GM18511 (cell line): ENCODE measurements at regions not wholly inside any gene's neighbourhood (a gene's known extent, or its start where the extent isn't known, plus 50 kb on each side); places are given as distances from the start of the nearest gene placed in this dataset.

ENCODE experiments used
- ATAC-seq: cut with Tn5 transposase; IDR thresholded peaks from one replicate; pipeline ENCODE4 v1.9.1; 2021; ENCODE audit warnings: mild to moderate bottlenecking, moderate library complexity; ENCODE audit not compliant: unreplicated experiment

- ATAC-seq = no peak
Measured at GRCh38 chr17:34107019-34107418, 148.1 kb upstream of the CCL2 start.

DNA sequence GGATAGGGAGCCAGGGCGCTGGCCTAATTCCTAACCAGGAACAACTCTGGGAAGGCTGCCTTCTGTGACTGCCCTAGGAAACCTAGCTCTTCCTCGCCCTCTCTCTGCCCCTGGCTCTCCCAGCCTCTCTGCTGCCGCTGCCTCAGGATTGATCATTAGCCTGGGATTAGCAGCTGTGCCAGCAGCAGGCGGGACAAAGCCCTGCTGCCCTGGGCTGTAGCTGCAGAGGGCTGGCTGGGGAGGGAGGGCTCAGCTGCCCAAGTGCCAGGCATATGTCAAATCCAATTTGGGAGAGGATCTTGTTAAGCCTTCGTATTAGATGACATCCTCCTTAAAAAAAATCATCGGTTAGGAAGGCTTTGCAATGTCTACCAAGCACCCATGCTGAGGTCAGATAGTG is 144.8 kb upstream of the CCL2 start:
- ATAC-seq = no peak

- no peak for ATAC-seq
Measured at GRCh38 chr17:34113089-34113488, 142.0 kb upstream of the CCL2 start.

DNA sequence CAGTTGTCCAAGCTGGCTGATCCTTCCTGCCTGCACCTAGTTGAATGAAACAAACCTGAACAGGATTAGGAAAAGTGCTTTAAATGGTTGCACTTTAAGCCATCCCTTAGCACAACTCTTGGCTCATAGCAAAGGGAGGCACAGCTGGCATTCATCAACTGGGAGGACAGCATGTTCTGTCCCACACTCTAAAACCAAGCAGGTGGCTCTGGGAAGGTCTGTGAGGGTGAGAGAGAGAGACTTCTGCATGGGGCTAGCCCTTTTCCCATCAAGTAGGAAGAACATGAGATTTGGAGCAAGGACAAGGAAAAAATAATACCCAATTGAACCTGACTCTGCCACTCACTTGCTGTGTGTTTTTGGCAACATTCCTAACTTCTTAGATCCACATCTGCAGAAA is 140.9 kb upstream of the CCL2 start:
- no peak for ATAC-seq

DNA sequence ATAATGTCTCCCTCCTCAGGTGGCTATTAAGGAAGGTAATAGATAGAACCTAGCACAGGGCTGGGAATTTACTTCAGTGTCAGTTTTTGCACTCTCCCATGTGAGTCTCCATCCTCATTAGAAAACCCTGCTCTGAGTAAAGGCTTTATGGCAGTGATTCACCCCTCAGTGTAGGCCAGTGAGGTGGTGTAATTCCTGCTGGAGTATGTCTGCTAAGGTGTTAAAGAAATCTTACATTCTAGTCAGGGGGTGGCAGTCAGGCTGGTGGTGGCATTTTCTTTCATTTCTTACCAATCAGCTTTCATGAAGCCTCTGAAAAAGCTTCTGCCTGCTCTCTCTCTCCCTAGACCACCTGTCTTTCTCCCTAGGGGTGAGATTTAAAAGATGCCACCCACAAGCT is 138.8 kb upstream of the CCL2 start:
- no peak for ATAC-seq

DNA sequence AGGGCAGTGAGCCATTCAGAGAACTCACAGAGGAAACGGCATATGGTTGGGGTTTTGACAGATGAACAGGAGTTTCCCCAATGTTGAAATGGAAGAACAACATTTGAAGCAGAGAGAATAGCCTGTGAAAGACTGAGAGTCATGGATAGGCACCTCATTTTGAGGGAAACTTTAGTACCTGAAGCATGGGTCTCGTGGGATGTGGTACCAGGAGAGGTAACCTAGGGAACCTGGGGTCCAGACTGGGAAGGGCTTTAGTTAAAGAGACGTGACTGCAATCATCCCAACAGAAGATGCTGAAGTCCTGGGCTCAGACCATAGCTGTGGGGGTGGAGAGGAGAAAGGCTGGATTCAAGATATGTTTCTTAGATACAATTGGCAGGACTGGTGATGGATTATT is 137.8 kb upstream of the CCL2 start:
- no peak for ATAC-seq

- ATAC-seq = no peak
Measured at GRCh38 chr17:34117811-34118210, 137.3 kb upstream of the CCL2 start.

GRCh38 chr17:34118564-34118963 is 136.5 kb upstream of the CCL2 start:
- no peak for ATAC-seq

- no peak for ATAC-seq
Measured at GRCh38 chr17:34121311-34121710, 133.8 kb upstream of the CCL2 start.

GRCh38 chr17:34122515-34122914 is 132.6 kb upstream of the CCL2 start:
- no peak for ATAC-seq

DNA sequence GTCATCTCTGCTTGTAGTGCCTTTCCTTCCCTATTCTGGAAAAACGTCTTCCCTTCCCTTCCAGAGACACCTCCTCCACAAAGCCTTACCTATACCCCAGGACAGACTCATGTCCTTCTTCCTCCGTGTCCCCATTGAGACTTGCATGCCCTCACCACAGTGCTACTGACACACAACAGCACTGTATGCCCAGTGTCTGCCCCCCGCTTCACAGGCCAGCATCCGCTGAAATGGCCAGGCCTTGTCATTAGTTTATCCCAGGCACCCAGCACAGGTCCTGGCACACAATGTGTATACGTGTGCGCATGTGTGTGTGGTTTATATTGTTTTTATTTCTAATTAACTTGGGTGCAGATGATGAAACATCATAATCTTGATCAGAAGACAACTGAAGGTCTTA is 130.1 kb upstream of the CCL2 start:
- no peak for ATAC-seq

- no peak for ATAC-seq
Measured at GRCh38 chr17:34125921-34126320, 129.2 kb upstream of the CCL2 start.

- ATAC-seq = no peak
Measured at GRCh38 chr17:34126496-34126895, 128.6 kb upstream of the CCL2 start.

DNA sequence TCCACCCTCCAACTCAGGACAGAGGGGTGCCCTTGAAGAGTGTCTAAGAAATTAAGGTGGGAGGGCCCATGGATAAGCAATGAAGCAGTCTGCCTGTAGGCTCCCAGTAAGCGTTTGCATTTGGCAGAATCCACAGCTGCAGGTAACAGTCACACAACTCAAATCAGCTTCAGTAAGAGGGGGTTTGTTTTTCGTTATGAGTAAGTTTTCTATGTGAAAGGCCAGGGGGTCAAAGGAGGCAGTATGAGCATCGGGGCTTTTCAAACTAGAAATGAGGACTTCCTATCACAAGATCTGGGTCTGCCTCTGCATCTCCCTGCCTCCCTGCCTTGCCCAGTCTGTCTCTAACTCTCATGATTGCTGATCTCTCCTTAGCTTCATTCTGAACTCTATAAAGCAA is 128.1 kb upstream of the CCL2 start:
- no peak for ATAC-seq

GRCh38 chr17:34130544-34130943 is 124.5 kb upstream of the CCL2 start:
- no peak for ATAC-seq

DNA sequence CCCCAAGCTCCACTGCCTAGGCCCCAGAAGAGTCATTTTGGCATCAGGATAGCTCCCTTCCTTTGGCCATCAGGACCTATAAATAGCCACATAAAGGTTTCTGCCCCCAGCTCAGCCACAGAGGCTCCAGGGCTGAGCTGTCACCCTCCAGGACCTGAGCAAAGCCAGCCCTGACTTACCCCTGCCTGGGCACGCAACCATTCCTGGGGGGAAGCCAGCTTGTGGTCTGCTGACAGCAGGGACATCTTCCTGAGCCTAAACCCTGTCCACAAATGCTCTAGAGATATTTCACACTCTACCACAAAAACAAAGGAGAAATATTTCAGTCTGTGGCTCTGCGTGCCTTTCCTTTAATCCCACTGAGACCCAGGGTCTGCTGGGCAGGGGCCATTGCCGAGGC is 123.7 kb upstream of the CCL2 start:
- ATAC-seq = no peak

- no peak for ATAC-seq
Measured at GRCh38 chr17:34133350-34133749, 121.7 kb upstream of the CCL2 start.

- ATAC-seq = no peak
Measured at GRCh38 chr17:34135841-34136240, 119.2 kb upstream of the CCL2 start.

- ATAC-seq = no peak
Measured at GRCh38 chr17:34140006-34140405, 115.1 kb upstream of the CCL2 start.

GRCh38 chr17:34141590-34141989 is 113.5 kb upstream of the CCL2 start:
- no peak for ATAC-seq

DNA sequence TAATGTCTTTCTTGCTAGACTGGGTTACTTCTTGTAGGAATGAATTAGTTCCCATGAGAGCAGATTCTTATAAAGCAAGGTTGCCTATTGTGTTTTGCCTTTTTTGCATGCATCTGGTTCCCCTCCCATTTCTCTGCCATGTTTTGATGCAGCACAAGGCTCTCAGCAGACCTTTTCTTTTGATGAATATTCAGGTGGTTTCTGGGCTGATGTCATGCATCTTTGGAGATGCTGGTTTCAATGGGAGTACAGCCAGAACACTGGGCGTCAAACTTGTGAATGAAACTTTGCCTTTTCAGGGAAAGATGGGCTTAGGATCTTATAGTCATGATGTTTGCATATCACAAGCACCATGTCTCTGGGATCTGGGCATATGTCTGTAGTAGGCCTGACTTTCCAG is 111.7 kb upstream of the CCL2 start:
- ATAC-seq = no peak

- ATAC-seq = no peak
Measured at GRCh38 chr17:34146440-34147043, 108.5 kb upstream of the CCL2 start.

GRCh38 chr17:34151102-34151501 is 104.0 kb upstream of the CCL2 start:
- no peak for ATAC-seq

- no peak for ATAC-seq
Measured at GRCh38 chr17:34153991-34154390, 101.1 kb upstream of the CCL2 start.
